OCI-LY1 (cell line): ENCODE measurements at regions not wholly inside any gene's neighbourhood (a gene's known extent, or its start where the extent isn't known, plus 50 kb on each side); places are given as distances from the start of the nearest gene placed in this dataset.

Experiments
- H2AFZ ChIP-seq: fragments of 200-600 bp; sonication (generic), shearing (Covaris generic); 2 replicates; pipeline ENCODE4 v1.6.0; 2014; ENCODE audit warnings: antibody characterized with exemption, mild to moderate bottlenecking, low read length
- H3F3A ChIP-seq: fragments of 200-600 bp; sonication (generic), shearing (Covaris generic); 2 replicates; pipeline ENCODE4 v1.6.0; 2014; ENCODE audit warnings: mild to moderate bottlenecking, antibody characterized with exemption, low read length, moderate library complexity; ENCODE audit not compliant: insufficient read depth
- H3K27ac ChIP-seq: fragments of 200-600 bp; sonication (generic); 2 replicates; pipeline ENCODE4 v1.5.1; 2014; ENCODE audit warnings: low read length, mixed run types, mild to moderate bottlenecking, low read depth; ENCODE audit not compliant: poor library complexity, severe bottlenecking
- H3K27me3 ChIP-seq: fragments of 200-600 bp; sonication (generic); 2 replicates; pipeline ENCODE4 v1.6.0; 2014; ENCODE audit warnings: antibody characterized with exemption, mild to moderate bottlenecking, low read length, moderate library complexity; ENCODE audit not compliant: insufficient read depth
- H3K36me3 ChIP-seq: fragments of 200-600 bp; sonication (generic); 2 replicates; pipeline ENCODE4 v1.6.1; 2014; ENCODE audit warnings: mild to moderate bottlenecking, antibody characterized with exemption, low read length, moderate library complexity, mixed read lengths; ENCODE audit not compliant: insufficient read depth
- H3K4me1 ChIP-seq: fragments of 200-600 bp; sonication (generic); 2 replicates; pipeline ENCODE4 v1.5.1; 2014; ENCODE audit warnings: mild to moderate bottlenecking, low read length, moderate library complexity; ENCODE audit not compliant: insufficient read depth, severe bottlenecking
- H3K4me2 ChIP-seq: fragments of 200-600 bp; sonication (generic), shearing (Covaris generic); 2 replicates; pipeline ENCODE4 v1.6.1; 2014; ENCODE audit warnings: low read length
- H3K4me3 ChIP-seq: fragments of 200-600 bp; sonication (generic); 2 replicates; pipeline ENCODE4 v1.5.1; 2014; ENCODE audit warnings: low read length, low read depth, mild to moderate bottlenecking, mixed read lengths; ENCODE audit not compliant: poor library complexity, severe bottlenecking
- H3K79me2 ChIP-seq: fragments of 200-600 bp; shearing (Covaris generic); 2 replicates; pipeline ENCODE4 v1.6.1; 2016; ENCODE audit warnings: mixed run types, low read length, mixed read lengths; ENCODE audit not compliant: insufficient read depth
- H3K9ac ChIP-seq: fragments of 200-600 bp; sonication (generic), shearing (Covaris generic); 2 replicates; pipeline ENCODE4 v1.6.1; 2014; ENCODE audit warnings: mild to moderate bottlenecking, low read length, mixed read lengths
- H3K9me2 ChIP-seq: fragments of 200-600 bp; sonication (generic), shearing (Covaris generic); 2 replicates; pipeline ENCODE4 v1.6.1; 2014; ENCODE audit warnings: low read depth, mild to moderate bottlenecking, low read length, mixed read lengths
- H3K9me3 ChIP-seq: fragments of 200-600 bp; shearing (Covaris generic); 2 replicates; pipeline ENCODE4 v1.6.1; 2014; ENCODE audit warnings: low read length, mixed read lengths
- H4K20me1 ChIP-seq: fragments of 200-600 bp; sonication (generic), shearing (Covaris generic); 2 replicates; pipeline ENCODE4 v1.6.0; 2016; ENCODE audit warnings: mild to moderate bottlenecking, low read length; ENCODE audit not compliant: insufficient read depth
- EZH2 ChIP-seq: fragments of 200-600 bp; sonication (generic), shearing (Covaris generic); IDR thresholded peaks from 2 replicates; pipeline ENCODE4 v1.8.0; 2017; ENCODE audit warnings: borderline replicate concordance, mixed run types, mild to moderate bottlenecking, antibody characterized with exemption, low read length, moderate library complexity, mixed read lengths
- TF ChIP-seq, protein P1 (sequence below): fragments of 200-600 bp; sonication (generic), shearing (Covaris generic); IDR thresholded peaks from 2 replicates; pipeline ENCODE4 v1.5.1; 2017; ENCODE audit warnings: mild to moderate bottlenecking, antibody characterized with exemption, low read length, moderate library complexity, mixed read lengths

DNA sequence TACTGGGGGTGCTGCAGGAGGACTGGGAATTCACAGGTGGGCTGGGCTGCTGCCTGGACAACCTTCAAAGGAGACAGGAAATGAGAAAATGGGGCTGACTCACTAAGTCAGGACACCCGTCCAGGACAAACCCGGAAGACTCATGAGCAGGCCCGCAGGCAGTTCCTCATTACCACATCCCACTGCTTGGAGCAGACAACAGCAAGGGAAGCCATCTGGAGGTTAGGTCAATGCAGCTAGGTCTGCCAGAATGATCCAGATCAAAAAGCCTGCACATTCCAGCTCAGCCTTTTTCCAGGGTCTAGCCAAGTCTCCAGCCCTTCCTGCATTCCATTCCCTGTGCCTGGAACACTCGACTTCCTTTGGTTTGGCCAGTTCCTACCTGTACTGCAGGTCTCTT is 536.5 kb upstream of the CDH11 start:
- H4K20me1 ChIP-seq = no peaks in the 10 kb centered on the region
- TF ChIP-seq, protein P1, sequence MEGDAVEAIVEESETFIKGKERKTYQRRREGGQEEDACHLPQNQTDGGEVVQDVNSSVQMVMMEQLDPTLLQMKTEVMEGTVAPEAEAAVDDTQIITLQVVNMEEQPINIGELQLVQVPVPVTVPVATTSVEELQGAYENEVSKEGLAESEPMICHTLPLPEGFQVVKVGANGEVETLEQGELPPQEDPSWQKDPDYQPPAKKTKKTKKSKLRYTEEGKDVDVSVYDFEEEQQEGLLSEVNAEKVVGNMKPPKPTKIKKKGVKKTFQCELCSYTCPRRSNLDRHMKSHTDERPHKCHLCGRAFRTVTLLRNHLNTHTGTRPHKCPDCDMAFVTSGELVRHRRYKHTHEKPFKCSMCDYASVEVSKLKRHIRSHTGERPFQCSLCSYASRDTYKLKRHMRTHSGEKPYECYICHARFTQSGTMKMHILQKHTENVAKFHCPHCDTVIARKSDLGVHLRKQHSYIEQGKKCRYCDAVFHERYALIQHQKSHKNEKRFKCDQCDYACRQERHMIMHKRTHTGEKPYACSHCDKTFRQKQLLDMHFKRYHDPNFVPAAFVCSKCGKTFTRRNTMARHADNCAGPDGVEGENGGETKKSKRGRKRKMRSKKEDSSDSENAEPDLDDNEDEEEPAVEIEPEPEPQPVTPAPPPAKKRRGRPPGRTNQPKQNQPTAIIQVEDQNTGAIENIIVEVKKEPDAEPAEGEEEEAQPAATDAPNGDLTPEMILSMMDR = no peak
- TF ChIP-seq EZH2 = no peak
- H2AFZ ChIP-seq = no peak overlapping the region
- H3K9me3 ChIP-seq = no peaks in the 10 kb centered on the region
- H3K27me3 ChIP-seq = no peaks in the 10 kb centered on the region
- H3K27ac ChIP-seq = no peak overlapping the region
- no peaks in the 10 kb centered on the region for H3K36me3 ChIP-seq
- no peaks in the 10 kb centered on the region for H3K4me1 ChIP-seq
- H3K9ac ChIP-seq = no peak overlapping the region
- no peak overlapping the region for H3K4me3 ChIP-seq
- H3F3A ChIP-seq = no peaks in the 10 kb centered on the region
- no peaks in the 10 kb centered on the region for H3K79me2 ChIP-seq
- no peak overlapping the region for H3K4me2 ChIP-seq
- no peaks in the 10 kb centered on the region for H3K9me2 ChIP-seq

DNA sequence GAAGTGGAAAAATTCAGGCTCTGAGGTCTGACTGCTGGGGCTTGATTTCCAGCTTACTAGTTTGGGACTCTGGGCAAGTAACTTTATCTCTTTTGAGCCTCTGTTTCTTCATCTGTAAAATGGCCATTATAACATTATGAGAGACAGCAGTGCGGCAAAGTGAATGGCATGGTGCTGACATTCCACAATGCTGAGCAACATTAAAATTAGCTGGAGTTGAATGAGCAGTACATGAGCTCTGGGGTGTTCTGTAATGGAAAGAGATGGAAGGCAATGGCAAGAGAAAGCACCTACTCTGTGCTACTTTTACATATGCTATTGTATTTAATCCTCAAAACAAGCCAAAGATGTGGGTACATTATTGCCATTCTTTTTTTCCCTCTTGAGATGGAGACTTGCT is 535.7 kb upstream of the CDH11 start:
- Histone ChIP-seq H2AFZ (no peak overlapping the region), H4K20me1 (no peaks in the 10 kb centered on the region), H3K9ac (no peak overlapping the region), H3K79me2 (no peaks in the 10 kb centered on the region), H3K27ac (no peak overlapping the region), H3K9me3 (no peaks in the 10 kb centered on the region), H3K4me3 (no peak overlapping the region), H3K36me3 (no peaks in the 10 kb centered on the region), H3K4me1 (no peaks in the 10 kb centered on the region), H3K27me3 (no peaks in the 10 kb centered on the region), H3F3A (no peaks in the 10 kb centered on the region), H3K4me2 (no peak overlapping the region), H3K9me2 (no peaks in the 10 kb centered on the region)
- TF ChIP-seq EZH2 = no peak
- TF ChIP-seq, protein P1 = no peak

DNA sequence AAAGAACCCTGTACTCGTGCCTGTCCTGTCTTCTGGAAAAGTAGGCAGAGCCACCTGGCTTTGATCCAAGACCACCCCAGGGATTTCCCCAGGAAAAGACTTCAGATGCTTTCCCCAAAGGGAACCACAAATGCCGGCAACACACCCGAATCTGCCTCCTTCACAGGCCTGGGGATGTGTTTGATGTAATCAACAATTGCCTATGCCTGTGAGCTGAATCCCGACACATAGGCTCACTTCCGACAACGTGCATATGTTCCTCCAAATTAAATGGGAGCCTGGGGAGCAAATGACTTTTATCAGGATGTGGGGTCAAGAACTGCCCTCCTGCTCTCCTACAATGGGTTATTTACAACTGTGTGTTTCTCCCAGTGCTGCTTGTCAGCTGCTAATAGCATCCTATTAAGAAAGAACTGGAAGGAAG is 535.2 kb upstream of the CDH11 start:
- Histone ChIP-seq H3K36me3 (no peaks in the 10 kb centered on the region), H3K27me3 (no peaks in the 10 kb centered on the region), H3K4me2 (no peak overlapping the region), H3K9me2 (no peaks in the 10 kb centered on the region), H3K27ac (no peak overlapping the region), H3K9ac (no peak overlapping the region), H3K79me2 (no peaks in the 10 kb centered on the region), H2AFZ (no peak overlapping the region), H3F3A (no peaks in the 10 kb centered on the region), H3K9me3 (no peaks in the 10 kb centered on the region), H4K20me1 (no peaks in the 10 kb centered on the region), H3K4me1 (no peaks in the 10 kb centered on the region), H3K4me3 (no peak overlapping the region)
- no peak for TF ChIP-seq EZH2
- TF ChIP-seq, protein P1 = no peak
